ENCODE measurements at regions not wholly inside any gene's neighbourhood (a gene's known extent, or its start where the extent isn't known, plus 50 kb on each side); places are given as distances from the start of the nearest gene placed in this dataset.

- DNase-seq: no peak
These were observed 220.7 kb downstream of the CMPK2 start for GRCh38 chr2:6645004-6645403.

- DNase-seq: no peak
These were observed 220.0 kb downstream of the CMPK2 start for GRCh38 chr2:6645672-6646071.

GRCh38 chr2:6647046-6647445 is 218.7 kb downstream of the CMPK2 start:
- no peak for DNase-seq

GRCh38 chr2:6648596-6649247 is 217.0 kb downstream of the CMPK2 start:
- no peak for DNase-seq

GRCh38 chr2:6650311-6650710 is 215.4 kb downstream of the CMPK2 start:
- no peak for DNase-seq

- no peak for DNase-seq
These were observed 213.5 kb downstream of the CMPK2 start for GRCh38 chr2:6652251-6652650.

- DNase-seq: no peak
These were observed 212.4 kb downstream of the CMPK2 start for GRCh38 chr2:6653281-6653750.

- no peak for DNase-seq
These were observed 211.4 kb downstream of the CMPK2 start for GRCh38 chr2:6654279-6654678.

- DNase-seq: no peak
These were observed 209.1 kb downstream of the CMPK2 start for GRCh38 chr2:6656633-6657032.

- DNase-seq: no peak
These were observed 208.6 kb downstream of the CMPK2 start for GRCh38 chr2:6657136-6657535.

- DNase-seq: no peak
These were observed 207.9 kb downstream of the CMPK2 start for GRCh38 chr2:6657855-6658254.

- DNase-seq: no peak
These were observed 201.2 kb downstream of the CMPK2 start for GRCh38 chr2:6664332-6665061.

GRCh38 chr2:6665093-6666045 is 200.3 kb downstream of the CMPK2 start:
- no peak for DNase-seq

- no peak for DNase-seq
These were observed 198.4 kb downstream of the CMPK2 start for GRCh38 chr2:6667326-6667725.

GRCh38 chr2:6671913-6672312 is 193.8 kb downstream of the CMPK2 start:
- no peak for DNase-seq

GRCh38 chr2:6674381-6674780 is 191.3 kb downstream of the CMPK2 start:
- no peak for DNase-seq

- no peak for DNase-seq
These were observed 189.9 kb downstream of the CMPK2 start for GRCh38 chr2:6675791-6676190.

- DNase-seq: no peak
These were observed 189.5 kb downstream of the CMPK2 start for GRCh38 chr2:6676241-6676640.

- no peak for DNase-seq
These were observed 188.9 kb downstream of the CMPK2 start for GRCh38 chr2:6676776-6677175.

GRCh38 chr2:6679471-6679870 is 186.2 kb downstream of the CMPK2 start:
- DNase-seq: no peak

GRCh38 chr2:6683516-6683915 is 182.2 kb downstream of the CMPK2 start:
- DNase-seq: no peak

GRCh38 chr2:6685447-6685846 is 180.3 kb downstream of the CMPK2 start:
- DNase-seq: no peak

- no peak for DNase-seq
These were observed 173.7 kb downstream of the CMPK2 start for GRCh38 chr2:6692056-6692455.

All from activated CD8-positive, alpha-beta memory T cell treated with anti-CD3 and anti-CD28 coated beads for 24 hours (primary cell).